Ovary (tissue), 3 donors: ENCODE measurements at regions not wholly inside any gene's neighbourhood (a gene's known extent, or its start where the extent isn't known, plus 50 kb on each side); places are given as distances from the start of the nearest gene placed in this dataset.

Experiments used
- CTCF ChIP-seq, 3 donors: fragments of 450-650 bp in 2 of 3; fragments of 200-600 bp in 1 of 3; IDR thresholded peaks; one replicate each; pipeline versions ENCODE4 v1.5.1 to v1.8.0; 2016 to 2022; ENCODE audit warnings: antibody characterized with exemption in 3 of 3, mild to moderate bottlenecking in 1 of 3
- EP300 ChIP-seq: sonication (generic); formaldehyde crosslinking; IDR thresholded peaks from one replicate; pipeline ENCODE4 v1.6.1; 2017; ENCODE audit warnings: antibody characterized with exemption
- donor health status: DM: no; HTN: no; CAD: no.

DNA sequence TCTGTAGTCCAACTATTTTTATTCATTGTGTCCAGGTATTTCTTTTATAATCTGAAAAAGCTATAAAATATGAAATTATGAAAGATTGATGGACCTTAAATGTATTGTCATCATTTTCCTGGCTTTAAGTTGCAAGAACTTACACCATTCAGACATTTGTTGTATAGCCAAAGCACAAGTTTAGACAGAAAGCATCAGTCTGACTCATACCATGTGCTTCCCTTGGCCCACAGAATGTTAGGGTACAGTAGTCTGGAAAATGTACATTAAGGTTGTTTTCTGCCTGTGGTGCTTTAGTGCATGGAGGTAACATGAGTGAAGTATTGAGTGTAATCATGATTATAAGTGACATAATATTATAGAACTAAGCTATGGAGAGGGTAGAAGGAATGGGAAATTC, 1002.5 kb downstream of the BCL11B start:
- TF ChIP-seq CTCF (IDR thresholded peaks at IDR 0.05): no peak
- TF ChIP-seq EP300: no peak
